ENCODE measurements at regions not wholly inside any gene's neighbourhood (a gene's known extent, or its start where the extent isn't known, plus 50 kb on each side); places are given as distances from the start of the nearest gene placed in this dataset.

DNA sequence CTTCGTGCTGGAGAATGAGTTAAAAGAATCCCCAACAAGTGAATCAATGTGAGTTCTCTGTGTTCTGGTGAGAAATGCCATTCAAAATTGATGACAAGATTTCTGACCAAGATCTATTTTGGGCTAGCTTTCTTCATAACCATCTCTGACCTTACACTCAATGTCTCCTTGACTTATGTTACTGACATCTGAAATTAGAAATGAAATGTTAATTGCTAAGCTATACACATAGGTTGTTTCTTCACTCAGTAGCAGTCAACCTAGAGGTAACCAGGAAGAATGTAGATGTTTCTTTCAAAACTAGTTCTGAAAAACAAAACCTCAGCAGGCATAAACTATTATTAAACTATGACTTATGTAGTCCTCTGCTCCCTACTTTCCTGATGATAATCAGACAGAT, 2220.7 kb upstream of the C9orf72 start:
- no peak overlapping the region for H3K4me3 ChIP-seq
- ATAC-seq: no peak
- intact Hi-C loops (cut with DNase I): no loop called here

DNA sequence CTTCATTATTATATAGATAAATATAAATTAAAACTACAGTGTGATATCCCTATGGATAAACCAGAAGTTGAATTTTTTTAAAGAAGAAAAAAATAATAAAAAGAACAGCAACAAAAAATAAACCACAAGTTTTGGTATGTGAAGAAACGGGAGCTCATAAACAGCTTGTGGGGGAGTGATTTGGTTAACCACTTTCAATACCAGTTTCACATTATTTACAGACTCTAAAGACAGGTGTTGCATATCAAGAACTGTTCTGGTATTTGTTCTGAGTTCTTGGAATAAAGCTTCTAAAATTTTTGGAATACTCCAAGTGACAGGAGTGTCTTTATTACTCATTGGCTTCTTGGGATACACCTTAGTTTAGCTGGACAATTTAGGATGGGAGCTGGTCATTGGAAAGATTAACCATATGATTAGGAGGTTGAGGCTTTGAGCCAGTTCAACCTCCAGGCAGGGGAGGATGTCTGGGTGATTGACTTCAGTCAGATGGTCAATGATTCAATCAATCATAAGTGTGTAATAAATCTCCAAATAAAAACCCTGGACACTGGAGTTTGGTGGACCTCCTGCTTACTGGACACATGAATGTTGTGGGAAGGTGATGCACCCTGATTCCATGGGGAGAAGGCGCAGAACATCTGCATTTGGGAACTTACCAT, 2223.1 kb upstream of the C9orf72 start:
- TF ChIP-seq CTCF (IDR thresholded peaks at IDR 0.05): no peak
- ATAC-seq (no peak), DNase-seq (no peak)
- H3K9me3 ChIP-seq: no peaks in the 10 kb centered on the region
- H3K27me3 ChIP-seq: no peaks in the 10 kb centered on the region
- no peak overlapping the region for H3K27ac ChIP-seq
- intact Hi-C loops (cut with DNase I): no loop called here
- no peaks in the 10 kb centered on the region for H3K4me1 ChIP-seq
- no peak overlapping the region for H3K4me3 ChIP-seq
- no peaks in the 10 kb centered on the region for H3K36me3 ChIP-seq

More for the DNA sequence above, 2220.7 kb upstream of the C9orf72 start:
- H3K36me3 ChIP-seq: no peaks in the 10 kb centered on the region
- DNase-seq: no peak
- no peaks in the 10 kb centered on the region for H3K9me3 ChIP-seq
- no peaks in the 10 kb centered on the region for H3K27me3 ChIP-seq
- no peak for TF ChIP-seq CTCF (IDR thresholded peaks at IDR 0.05)
- H3K27ac ChIP-seq: no peak overlapping the region
- no peaks in the 10 kb centered on the region for H3K4me1 ChIP-seq

DNA sequence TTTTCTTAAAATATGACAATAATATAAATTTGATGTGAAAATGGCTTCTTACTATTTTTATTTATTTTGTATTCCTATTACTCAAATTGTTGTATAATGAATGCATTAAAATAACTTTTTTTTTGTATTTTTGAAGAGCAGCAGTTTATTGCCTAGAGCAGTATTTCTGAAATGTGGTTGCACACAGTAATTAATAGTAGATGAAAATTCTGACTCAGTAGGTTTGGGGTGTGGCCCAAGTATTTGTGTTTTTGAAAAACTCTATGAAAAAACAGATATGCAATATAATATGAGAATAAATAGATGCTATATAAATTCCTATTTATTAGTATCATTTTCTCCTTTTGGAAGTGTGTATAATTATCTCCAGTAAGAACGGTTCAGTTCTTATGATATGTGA, 2225.3 kb upstream of the C9orf72 start:
- Histone ChIP-seq H3K36me3 (no peaks in the 10 kb centered on the region), H3K4me3 (no peak overlapping the region), H3K4me1 (no peaks in the 10 kb centered on the region), H3K9me3 (no peaks in the 10 kb centered on the region), H3K27me3 (no peaks in the 10 kb centered on the region), H3K27ac (no peak overlapping the region)
- DNase-seq: no peak
- ATAC-seq: no peak
- no peak for TF ChIP-seq CTCF (IDR thresholded peaks at IDR 0.05)
- intact Hi-C loops (cut with DNase I): no loop called here

DNA sequence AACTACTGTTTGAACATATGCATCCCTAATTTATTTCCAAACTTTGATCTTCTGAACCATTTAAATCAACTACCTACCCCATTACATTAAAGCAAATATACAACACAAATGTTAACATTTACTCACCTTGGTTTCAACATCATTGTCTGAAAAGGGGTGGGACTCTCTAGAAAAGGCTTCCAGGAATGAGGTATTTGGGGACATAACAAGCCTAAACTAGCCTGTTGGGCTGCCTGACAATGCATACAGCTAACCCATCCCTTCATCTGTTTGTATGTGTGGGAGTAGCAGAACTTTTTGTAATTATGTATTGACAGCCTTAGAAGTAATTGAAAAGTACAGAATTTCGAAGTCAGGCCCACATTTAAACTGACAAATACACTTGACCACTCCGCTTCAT, 2225.9 kb upstream of the C9orf72 start:
- ATAC-seq (no peak), DNase-seq (no peak)
- Histone ChIP-seq H3K36me3 (no peaks in the 10 kb centered on the region), H3K4me1 (no peaks in the 10 kb centered on the region), H3K4me3 (no peak overlapping the region), H3K9me3 (no peaks in the 10 kb centered on the region), H3K27ac (no peak overlapping the region), H3K27me3 (no peaks in the 10 kb centered on the region)
- no peak for TF ChIP-seq CTCF (IDR thresholded peaks at IDR 0.05)
- intact Hi-C loops (cut with DNase I): no loop called here

DNA sequence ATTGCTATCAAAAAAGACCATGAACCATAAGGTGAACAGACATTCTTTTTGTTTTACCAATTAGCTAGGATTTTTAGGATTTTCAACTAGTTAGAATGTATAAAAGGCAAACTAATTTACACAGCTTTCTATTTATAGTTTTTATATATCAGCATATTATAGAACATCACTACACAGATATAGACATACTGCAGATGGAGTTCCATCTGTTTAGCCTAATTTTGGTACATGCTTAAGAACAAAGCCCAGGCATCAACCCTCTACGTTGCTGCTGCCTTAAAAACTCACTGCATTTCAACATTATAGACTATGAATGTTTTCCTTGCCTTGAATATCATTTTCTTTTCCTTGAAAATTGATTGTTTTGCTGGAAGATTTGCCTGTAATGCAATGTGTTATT, 2227.5 kb upstream of the C9orf72 start:
- intact Hi-C loops (cut with DNase I): no loop called here
- Histone ChIP-seq H3K36me3 (no peaks in the 10 kb centered on the region), H3K27me3 (no peaks in the 10 kb centered on the region), H3K9me3 (no peaks in the 10 kb centered on the region), H3K4me1 (no peaks in the 10 kb centered on the region), H3K27ac (no peak overlapping the region), H3K4me3 (no peak overlapping the region)
- TF ChIP-seq CTCF (IDR thresholded peaks at IDR 0.05): no peak
- DNase-seq (no peak), ATAC-seq (no peak)

DNA sequence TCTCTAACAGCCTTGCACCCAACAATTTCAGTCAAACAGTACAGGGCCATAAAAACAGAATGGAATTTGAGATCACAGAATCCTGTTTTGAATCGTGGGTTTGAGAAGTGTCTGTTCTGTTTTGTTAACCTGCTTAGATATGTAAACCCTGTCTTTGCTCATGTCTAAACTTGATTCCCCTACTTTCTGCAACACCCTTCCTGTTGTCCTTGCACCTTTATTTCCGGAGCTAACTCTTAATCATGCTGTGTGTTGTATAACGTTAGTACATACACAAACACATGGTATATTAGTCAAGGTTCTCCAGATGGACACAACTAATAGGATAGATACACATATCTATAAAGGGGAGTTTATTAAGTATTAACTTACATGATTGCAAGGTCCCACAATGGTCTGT, 2229.2 kb upstream of the C9orf72 start:
- no peak for TF ChIP-seq CTCF (IDR thresholded peaks at IDR 0.05)
- no peak overlapping the region for H3K4me3 ChIP-seq
- no peaks in the 10 kb centered on the region for H3K9me3 ChIP-seq
- H3K27ac ChIP-seq: no peak overlapping the region
- DNase-seq: no peak
- no peaks in the 10 kb centered on the region for H3K27me3 ChIP-seq
- no peak for ATAC-seq
- intact Hi-C loops (cut with DNase I): no loop called here
- no peaks in the 10 kb centered on the region for H3K36me3 ChIP-seq
- no peaks in the 10 kb centered on the region for H3K4me1 ChIP-seq
